NCI-H2107 (cell line): ENCODE measurements at regions not wholly inside any gene's neighbourhood (a gene's known extent, or its start where the extent isn't known, plus 50 kb on each side); places are given as distances from the start of the nearest gene placed in this dataset.

ENCODE experiments used
- DNase-seq: peaks from one replicate; lab custom pipeline; 2025; lab: John Stamatoyannopoulos, UW

DNA sequence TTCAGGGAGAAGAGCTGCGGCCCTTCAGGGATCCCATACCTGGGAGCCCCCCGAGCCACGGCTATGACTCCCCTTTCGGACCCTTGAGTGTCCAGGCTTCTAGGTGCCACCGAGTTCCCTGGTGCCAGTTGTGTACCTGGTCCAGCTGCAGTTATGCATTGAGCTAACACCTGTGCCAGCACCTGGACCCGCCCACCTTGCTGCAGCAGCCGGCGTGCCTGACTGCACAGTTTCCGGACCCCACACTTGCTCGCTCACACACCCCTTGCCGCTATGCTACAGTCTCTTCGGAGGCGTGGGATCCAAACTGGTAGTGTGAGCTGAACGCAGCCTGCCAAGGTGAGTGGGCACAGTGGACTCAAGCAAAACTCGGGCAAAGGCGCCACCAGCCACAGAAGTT lies 284.5 kb upstream of the ROBO1 start:
- no peak for DNase-seq

DNA sequence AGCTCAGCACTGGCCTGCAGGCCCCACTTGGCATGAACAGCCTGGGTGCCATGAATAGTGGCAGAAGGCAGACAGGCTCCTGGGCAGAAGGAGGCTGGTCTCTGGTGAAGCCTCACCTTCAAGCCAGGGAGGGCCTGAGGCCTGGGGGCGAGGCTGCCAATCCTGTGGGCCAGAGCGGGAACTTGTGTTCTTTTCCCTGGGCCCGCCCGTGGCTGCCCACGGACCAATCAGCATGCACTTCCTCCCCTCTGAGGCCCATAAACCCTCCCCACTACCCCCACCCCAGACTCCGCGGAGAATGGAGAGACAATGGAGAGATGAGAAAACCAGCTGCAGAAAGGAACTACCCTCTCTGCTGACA lies 283.8 kb upstream of the ROBO1 start:
- DNase-seq = no peak

DNA sequence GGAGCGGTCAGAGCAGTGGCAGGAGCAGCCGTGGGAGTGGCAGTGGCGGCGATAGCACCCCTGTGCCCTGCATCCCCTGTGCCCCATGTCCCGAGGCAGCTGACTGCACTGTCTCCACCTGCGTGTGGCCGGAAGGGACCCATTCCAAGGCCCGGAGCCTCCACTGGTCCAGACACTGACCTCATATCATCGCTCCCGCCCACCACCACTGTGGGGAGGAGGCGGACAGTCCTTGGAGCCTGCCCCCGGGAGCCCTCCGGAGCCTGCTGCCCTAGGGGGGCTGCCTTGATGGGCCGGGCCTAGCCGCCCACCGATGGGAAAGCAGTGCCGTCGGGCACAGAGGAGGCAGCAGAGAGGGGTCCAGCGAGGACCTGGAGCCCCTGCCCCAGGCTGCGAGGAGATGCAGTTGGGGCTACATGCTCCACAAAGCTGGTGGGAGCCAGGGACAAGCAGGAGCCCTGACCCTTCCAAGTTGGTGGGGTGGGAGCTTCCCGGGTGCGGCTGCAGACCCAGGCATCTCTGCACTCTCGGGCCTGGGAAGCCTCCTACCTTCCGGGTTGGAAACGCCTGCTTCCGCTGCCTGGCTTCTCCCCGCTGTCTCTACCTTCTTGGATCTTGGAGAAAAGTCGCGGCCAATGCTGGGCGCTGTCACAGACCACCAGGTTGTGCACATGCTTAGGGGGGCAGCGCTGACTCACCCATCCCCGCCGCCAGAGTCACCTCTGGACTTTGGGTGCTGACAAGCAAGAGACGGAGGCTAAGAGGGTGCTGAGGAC lies 283.2 kb upstream of the ROBO1 start:
- no peak for DNase-seq

DNA sequence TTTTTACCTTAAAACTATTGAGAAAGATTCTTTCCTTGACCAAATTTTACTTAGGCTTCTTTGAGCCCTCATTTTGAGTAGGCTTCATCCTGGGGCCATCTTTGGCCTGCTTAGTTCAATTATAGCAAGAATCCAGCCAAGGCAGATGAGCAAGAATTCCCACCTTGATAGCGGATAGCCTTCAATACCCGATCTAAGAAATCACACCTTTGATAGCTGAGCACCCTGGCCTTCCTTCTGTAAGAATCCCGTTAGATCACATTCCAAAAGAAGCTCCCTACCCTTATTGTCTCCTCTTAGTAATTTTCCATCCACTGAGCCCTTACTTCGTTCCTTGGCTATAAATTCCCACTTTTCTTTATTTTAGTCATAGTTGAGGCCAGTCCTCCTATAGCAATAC lies 275.4 kb upstream of the ROBO1 start:
- DNase-seq = no peak

DNA sequence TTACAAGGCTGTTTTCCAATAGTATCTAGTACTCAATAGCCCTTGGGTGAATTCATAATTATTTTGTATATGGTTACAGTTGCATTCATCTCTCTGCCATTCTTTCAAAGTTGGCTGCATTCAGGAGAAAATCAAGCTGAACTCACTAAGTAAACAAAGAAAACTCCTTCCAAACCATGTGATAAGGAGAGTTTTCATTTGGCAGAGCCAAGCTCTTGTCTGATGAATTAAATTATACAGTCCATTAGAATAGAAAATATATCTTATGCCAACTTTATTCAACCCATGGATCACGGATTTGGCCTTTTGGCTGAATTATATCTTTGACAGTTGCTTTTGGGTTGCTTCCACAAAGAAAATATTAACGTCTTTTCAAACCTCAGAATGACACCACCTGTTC lies 272.3 kb upstream of the ROBO1 start:
- no peak for DNase-seq

DNA sequence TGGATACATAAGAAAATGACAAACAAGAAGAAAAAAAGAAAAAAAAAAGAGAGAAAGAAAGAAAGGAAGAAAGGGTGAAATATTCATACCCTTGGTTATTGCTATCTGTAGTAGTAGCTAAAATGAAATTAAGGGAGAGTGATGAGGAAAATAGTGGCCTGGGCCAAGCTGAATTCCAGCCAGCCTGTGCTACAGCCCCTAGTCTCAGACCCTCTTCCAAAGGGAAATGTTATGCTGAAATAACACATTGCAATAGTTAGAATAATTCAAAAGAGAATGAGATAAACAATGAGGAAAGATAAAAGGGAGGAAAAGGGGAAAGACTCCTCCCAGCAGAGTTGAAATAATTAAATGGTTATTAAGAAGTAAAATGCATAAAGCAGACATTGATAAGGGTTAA lies 268.4 kb upstream of the ROBO1 start:
- DNase-seq = no peak

DNA sequence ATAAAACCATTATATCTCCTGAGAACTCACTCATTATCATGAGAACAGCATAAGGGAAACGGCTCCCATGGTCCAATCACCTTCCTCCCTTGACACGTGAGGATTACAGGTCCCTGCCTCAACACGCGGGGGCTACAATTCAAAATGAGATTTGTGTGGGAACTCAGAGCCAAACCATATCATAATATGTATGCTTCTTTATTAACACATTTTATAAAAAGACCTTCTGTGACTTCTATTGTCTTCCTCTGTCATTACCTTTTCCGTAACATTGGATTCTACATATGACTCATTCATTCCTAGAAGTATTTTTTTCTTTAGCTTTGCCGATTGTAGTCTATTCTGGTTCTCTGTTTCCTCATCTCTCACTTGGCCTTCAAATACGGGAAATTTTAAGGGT lies 267.2 kb upstream of the ROBO1 start:
- no peak for DNase-seq

DNA sequence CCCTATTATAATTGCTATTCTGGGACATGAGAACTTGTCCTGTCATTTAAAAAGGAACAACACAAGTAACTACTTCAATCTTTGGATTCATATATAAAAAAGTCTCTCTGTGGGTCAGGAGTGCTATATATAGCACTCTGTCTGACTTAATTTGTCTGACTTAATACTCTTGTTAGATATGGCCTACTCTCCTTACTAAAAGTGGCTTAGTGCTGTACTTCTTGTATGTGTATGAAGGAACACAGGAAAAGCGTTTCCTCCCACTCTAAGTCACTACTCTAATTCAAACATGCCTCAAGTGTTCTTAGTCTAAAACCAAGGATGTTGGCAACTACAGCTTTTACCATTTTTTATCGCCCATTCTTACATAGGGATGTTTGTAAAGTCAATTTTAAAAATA lies 255.2 kb upstream of the ROBO1 start:
- DNase-seq = no peak

DNA sequence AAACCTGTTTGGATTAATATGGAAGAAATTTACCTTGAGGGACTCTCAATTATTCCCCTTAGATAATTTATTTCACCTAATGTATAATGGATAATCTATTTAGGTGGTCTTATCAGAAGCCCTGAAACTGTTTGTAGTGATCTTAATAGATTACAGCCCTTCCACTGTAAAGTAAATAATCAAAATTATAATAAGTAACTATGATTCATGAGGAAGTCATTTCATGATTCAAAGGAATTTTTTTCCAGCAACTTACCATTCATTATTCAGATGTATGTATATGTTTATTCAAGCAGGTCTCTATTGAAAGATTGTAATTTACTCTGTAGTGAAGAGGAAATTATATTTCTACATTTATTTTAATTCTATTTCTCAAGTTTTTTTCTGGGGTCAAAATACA lies 250.6 kb upstream of the ROBO1 start:
- no peak for DNase-seq

DNA sequence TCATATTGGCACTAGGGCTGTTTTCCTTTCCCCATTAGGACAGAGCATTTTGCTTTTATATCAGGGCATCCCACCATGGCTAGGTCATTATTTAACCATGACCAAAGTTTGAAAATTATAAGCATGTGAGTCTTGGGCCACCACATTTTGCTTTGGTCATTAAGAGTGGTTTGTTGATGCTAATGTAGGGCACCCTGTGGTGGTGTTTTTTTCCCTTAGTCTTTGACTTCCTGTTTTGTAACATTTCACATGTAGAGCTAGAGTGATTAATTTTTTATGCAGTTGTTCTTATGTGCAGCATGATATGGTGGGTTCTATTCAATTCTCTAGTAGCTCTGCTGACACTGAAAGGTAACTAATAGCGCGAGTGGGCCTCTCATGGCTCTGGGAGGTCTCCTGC lies 249.6 kb upstream of the ROBO1 start:
- no peak for DNase-seq

DNA sequence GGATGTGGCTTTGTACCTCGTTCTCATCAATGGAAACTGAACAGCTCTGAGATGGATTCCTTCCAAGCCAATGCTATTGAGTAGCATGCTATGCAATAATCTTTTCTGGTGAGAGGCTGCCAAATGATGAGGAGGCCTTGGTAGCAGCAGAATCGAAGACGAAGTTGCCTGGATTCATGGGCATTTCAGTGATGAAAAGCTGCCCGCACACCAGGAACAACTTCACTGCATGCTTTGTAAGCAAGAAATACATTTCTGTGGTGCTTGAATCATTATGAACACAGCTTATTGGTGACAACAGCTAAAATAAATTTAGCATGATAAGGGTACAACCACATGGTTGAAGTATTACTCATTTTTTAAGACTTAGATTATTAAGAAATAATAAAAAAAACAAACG lies 246.8 kb upstream of the ROBO1 start:
- DNase-seq = no peak

DNA sequence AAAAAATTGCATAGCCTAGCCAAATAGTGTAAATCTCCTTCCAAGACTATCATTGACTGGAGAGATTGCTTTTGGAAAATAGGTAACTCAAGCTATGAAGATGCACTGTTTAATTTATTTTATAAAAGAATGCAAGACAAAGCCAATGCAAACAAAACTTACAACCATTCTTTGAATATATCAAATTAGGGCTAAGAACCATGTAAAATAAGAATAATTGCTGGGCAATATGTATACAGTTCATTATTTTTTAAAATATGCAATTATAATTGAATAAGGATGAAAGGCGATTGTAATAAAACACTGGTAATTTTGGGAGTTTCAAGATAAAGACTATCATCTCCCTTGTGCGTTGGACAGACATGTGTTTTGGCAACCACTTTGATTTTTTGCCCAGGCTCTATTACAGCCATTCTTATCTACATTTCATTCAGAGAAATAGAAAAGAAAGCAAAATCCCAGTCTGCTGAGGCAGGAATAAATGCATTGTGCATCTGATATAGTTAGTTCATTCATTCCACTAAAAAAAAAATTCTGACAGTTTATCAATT lies 242.3 kb upstream of the ROBO1 start:
- DNase-seq = no peak

DNA sequence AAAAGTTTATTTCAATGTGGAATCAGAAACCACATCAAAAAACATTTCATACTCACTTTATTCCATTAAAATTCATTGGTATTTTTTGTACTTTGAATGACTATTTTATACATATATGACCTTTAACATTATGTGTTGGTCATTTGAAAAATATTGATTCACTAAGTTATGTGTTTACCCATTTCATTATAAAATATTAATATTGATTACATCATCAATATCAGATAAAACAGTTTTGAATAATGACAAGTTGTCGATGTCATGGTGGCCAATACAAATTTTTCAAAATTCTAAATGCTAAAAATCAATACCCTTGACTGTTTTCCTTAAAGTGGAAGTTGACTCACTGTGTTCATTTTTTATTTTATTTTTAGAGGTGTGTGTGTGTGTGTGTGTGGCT lies 239.7 kb upstream of the ROBO1 start:
- no peak for DNase-seq

DNA sequence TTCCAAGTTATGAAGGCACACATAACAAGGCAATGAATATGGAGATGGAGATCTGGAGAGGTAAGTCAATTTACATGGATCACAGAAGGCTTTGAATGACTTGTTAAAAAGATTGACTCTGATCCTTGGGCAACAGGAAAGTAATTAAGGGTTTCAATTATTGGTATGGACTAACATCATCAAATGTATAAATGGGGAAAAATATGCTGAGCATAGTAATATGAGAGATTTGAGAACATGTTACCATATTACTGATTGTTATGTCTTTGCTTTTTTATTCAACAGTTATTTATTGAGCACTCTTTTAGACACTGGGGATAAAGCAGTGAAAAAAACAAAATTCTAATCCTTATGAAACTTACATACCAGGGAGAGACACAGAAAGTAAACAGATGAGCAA lies 238.5 kb upstream of the ROBO1 start:
- no peak for DNase-seq

DNA sequence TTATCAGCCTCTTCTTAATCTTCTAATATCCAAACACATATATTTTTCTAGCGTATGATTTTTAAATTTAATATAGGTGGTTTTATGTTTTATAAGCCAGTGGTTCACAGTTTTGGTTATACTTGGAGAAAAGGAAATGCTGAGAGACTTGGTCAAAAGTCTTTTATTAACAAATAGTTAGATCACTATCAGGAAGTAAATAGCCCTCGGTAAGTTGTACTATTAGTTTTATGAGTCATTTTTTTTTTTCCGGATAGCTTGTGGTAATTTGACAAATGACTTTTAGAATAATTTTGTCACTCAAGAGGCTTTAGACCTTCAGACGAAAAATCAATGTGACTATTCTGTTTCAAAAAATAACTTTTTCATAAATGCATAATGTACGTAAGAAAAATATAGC lies 232.2 kb upstream of the ROBO1 start:
- DNase-seq = no peak

DNA sequence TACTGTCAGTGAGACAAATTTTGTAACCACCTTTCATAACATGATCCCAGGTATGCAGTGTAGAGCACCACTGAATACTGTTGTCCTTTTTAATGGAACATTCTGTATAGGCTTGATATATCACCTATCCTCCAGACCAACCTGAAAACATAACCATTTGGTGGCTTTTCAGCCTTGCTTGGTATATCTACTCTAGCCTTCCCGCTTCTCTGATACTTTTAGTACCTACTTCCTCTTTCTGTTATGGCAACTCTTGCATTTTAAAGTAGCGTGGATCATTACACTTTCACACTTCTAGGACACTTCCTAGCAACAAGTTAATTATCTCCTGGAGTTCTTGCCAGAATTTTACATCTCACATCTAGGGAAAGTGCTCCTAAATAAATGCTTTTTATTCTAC lies 226.6 kb upstream of the ROBO1 start:
- no peak for DNase-seq

DNA sequence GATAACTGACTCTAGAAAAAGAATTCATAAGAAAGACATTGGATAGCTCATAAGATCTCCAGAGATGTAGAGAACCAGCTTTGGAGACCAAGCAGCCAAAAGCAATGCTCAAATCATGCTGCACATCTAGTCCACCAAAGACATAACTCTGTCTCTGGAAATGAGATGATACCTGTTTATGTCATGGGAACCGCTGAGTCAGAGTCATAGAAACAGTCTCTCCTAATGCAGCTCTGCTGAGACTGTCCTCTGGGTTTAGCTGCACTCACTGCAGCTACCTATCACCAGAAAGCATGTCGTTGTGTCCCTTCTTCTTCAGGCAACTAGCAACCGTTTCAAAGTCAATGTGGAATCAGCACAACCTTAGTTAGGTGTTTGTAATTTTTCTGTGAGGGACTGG lies 218.5 kb upstream of the ROBO1 start:
- no peak for DNase-seq

DNA sequence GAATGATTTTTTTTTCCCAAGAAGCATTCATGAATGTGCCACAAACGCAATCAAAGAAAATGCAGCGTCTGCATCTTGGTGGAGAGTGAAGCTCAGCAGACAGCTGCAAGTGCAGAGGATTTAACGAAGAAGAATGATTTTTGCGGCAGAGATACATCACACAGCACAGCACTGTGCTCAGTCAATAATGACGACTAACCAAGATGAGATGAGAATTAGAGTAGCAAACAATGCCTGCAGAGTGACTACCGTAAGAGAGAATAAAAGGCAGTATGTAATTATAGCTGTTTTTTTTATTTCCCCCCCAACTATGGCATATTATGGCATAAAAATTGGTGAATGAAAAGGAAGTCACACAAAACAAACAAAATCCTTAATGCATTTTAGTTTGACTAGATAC lies 218.0 kb upstream of the ROBO1 start:
- no peak for DNase-seq

DNA sequence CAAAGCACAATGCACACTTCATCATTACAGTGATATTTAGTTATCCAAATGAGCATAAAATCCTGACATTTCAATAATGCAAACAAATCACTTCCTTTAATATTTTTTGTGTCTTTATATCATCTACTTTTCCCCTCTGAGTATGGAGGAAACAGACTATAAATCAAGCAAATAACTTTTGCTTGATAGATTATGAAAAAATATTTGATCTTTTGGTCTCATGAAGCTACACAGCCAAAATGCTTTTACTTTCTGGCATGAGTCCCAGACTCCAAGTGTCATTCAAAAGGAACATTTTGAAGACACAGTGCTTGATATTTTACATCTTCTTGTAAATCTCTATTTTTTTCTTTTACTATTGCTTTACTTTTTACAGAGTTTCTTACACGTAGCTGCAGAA lies 215.3 kb upstream of the ROBO1 start:
- no peak for DNase-seq

DNA sequence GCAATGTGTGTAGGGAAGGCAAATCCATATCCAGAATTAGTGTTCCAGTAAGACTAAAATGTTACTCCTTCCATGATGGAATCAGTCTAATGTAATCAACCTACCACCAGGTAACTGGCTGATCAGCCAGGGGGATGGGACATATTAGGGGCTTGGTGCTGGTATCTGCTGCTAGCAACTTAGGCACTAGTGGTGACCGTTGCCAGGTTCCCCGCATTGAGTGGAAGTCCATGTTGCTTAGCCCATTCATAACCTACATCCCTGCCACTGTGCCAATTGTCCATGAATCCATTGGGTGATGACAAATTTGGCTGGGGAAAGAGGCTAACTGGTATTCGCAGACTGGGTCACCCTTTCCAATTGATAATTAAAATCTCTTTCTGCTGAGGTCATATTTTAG lies 212.2 kb upstream of the ROBO1 start:
- no peak for DNase-seq

DNA sequence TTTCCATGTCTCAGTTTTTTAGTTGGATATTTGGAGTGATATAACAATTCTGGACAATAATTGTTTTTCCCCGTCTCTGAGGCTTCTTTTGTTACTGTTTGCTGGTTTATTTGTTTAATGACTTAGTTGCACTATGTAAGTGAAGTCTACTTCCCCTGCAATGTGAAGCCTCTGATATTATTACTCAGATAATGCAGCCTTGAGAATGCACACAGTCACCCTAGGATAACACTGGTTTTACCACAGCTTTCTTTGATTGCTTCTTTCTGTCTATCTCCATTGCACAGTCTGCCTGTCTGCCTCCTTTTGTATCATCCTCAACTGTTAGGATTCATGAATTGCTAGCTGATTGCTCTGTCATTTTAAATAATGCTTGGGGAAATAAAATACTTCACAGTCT lies 208.7 kb upstream of the ROBO1 start:
- DNase-seq = no peak

DNA sequence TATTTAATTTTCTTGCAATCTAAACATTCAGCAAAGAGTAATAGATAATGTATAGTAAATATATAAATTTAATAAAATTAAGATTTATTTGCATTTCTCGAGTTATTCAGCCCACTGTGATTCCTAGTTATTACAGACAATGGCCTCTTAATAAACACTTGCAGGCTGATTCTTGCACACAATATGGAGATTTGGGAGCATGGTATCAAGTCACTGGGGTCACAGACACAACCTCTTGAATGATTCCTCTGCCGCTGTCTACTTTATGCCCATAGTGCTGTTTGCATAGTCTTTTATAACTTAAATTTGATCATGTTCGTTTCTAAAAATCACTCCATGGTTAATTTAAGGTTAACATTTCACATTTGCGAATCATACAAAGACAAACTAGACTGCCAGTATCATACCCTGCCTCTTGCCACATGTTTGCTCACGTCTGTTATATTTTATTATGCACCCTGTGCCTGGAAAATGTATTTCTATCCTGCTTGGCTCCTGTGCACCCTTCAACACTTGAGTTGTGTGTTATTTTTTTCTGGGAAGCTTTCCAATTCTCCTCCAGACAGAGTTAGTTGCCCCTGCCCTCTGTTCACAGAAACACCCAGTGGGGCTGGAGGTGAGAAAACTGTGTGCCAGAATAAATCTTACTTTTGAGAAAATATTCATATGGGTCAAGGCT lies 206.3 kb upstream of the ROBO1 start:
- no peak for DNase-seq

DNA sequence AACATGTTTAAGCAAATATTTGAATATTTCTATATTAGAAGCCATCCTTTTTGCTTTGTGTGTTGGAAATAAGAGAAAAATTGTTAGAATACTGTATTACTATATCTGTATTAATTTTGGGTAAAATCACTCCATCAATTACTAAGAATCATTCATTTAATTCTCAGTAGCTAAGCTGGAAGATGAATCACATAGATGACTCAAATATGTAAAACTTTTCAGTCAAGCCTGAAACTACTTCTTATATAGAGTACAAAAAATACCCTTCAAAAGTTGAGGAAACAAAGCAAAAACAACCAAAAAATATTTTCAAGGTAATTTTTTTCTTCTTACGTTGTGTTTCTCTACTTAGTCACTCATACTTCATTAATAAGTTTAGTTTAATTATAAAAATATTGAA lies 205.7 kb upstream of the ROBO1 start:
- DNase-seq = no peak

DNA sequence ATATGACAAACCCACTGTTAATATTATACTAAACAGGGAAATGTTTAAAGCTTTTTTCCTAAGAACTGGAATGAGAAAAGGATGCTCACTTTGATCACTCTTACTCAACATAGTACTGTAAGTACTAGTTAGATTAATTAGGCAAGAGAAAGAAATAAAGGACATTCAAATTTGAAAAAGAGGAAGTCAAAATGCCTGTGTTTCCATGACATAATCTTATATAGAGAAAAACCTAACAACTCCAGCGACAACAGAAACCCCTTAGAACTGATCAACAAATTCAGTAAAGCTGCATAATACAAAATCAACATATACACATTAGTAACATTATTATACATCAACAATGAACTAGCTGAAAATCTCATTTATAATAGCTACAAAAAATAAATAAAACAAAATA lies 200.6 kb upstream of the ROBO1 start:
- DNase-seq = no peak
